ENCODE measurements at regions not wholly inside any gene's neighbourhood (a gene's known extent, or its start where the extent isn't known, plus 50 kb on each side); places are given as distances from the start of the nearest gene placed in this dataset.
A peak's percentile ranks its signal among the peaks of the same experiment; 100 is the strongest.

DNA sequence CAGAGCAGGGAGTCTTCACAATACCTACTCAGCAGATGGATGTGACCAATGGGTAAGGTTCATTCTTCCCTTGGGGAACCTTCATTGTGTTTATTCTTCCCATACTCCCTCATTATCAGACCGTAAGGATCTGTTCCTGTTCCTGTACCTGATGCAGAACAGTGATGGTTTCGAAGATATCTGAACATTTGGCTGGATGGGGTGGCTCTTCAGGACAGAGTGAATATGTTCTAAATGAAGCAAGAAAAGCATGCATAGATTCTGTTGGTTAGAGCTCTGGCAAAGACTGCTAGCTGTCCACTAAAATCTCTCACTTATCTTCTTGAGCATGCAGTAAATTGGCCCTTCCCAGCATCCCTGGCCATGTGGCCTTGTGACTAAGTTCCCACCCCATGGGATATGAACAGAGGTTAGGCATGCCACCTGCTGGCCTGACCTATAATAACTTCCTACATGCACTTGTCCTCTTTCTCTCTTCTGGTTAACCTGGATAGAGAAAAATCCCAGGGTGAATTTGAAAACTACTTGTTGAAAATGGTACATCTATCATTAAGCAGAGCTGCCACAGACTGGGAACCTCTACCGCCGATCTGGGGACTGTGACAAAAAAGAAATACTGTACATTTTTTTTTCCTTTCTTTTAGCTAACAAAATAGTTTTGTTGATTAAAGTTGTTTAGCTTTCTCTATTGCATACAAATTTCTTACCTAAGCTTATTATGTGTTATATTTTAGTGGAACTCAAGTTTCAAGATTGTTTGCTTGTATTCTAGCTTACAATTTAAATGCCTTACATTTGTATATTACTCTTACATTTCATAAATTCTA is 60.0 kb upstream of the BANK1 start:
- TF ChIP-seq, protein P1, sequence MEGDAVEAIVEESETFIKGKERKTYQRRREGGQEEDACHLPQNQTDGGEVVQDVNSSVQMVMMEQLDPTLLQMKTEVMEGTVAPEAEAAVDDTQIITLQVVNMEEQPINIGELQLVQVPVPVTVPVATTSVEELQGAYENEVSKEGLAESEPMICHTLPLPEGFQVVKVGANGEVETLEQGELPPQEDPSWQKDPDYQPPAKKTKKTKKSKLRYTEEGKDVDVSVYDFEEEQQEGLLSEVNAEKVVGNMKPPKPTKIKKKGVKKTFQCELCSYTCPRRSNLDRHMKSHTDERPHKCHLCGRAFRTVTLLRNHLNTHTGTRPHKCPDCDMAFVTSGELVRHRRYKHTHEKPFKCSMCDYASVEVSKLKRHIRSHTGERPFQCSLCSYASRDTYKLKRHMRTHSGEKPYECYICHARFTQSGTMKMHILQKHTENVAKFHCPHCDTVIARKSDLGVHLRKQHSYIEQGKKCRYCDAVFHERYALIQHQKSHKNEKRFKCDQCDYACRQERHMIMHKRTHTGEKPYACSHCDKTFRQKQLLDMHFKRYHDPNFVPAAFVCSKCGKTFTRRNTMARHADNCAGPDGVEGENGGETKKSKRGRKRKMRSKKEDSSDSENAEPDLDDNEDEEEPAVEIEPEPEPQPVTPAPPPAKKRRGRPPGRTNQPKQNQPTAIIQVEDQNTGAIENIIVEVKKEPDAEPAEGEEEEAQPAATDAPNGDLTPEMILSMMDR (IDR thresholded peaks at IDR 0.05; ENCODE audit: low read depth, low read length): peak; percentile 78

DNA sequence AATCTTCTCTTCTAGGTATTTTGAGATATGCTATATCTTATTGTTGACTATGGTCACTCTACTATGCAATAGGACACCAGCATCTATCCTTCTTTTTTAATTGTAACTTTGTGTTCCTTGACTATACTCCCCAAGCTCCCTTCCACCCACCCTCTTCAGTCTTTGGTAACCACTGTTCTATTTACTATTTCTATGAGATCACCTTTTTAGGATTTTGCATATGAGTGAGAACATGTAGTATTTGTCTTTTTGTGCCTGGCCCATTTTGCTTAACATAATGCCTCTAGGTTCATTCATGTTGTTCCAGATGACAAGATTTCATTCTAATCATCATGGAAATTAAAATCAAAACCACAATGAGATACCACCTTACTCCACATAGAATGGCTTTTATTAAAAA is 63.3 kb upstream of the BANK1 start:
- Histone ChIP-seq H3K27ac (no peak overlapping the region), H3K4me3 (ENCODE audit: low read depth, low read length) (no peak overlapping the region), H3K36me3 (no peaks in the 10 kb centered on the region), H3K9me3 (ENCODE audit: severe bottlenecking) (no peaks in the 10 kb centered on the region), H3K27me3 (ENCODE audit: insufficient read depth, low read depth, severe bottlenecking) (no peaks in the 10 kb centered on the region)
- no peak for DNase-seq
- TF ChIP-seq, protein P1 (IDR thresholded peaks at IDR 0.05; ENCODE audit: low read depth, low read length): no peak

More for the DNA sequence above, 60.0 kb upstream of the BANK1 start:
- Histone ChIP-seq H3K36me3 (no peaks in the 10 kb centered on the region), H3K27ac (no peak overlapping the region), H3K4me3 (ENCODE audit: low read depth, low read length) (no peak overlapping the region), H3K9me3 (ENCODE audit: severe bottlenecking) (no peaks in the 10 kb centered on the region), H3K27me3 (ENCODE audit: insufficient read depth, low read depth, severe bottlenecking) (no peaks in the 10 kb centered on the region)
- peak; percentile 84 for DNase-seq

GRCh38 chr4:101724093-101724492 is 66.4 kb upstream of the BANK1 start:
- H3K27ac ChIP-seq: no peak overlapping the region
- TF ChIP-seq, protein P1 (IDR thresholded peaks at IDR 0.05; ENCODE audit: low read depth, low read length): no peak

GRCh38 chr4:101718810-101719209 is 71.7 kb upstream of the BANK1 start:
- H3K27ac ChIP-seq: no peak overlapping the region
- no peaks in the 10 kb centered on the region for H3K36me3 ChIP-seq
- no peak for DNase-seq
- TF ChIP-seq, protein P1 (IDR thresholded peaks at IDR 0.05; ENCODE audit: low read depth, low read length): no peak
- no peak overlapping the region for H3K4me3 ChIP-seq (ENCODE audit: low read depth, low read length)
- H3K27me3 ChIP-seq (ENCODE audit: insufficient read depth, low read depth, severe bottlenecking): no peaks in the 10 kb centered on the region
- peaks cover 4% of the 10 kb centered on the region for H3K9me3 ChIP-seq (ENCODE audit: severe bottlenecking)

More at GRCh38 chr4:101724093-101724492, 66.4 kb upstream of the BANK1 start:
- Histone ChIP-seq H3K4me3 (ENCODE audit: low read depth, low read length) (no peak overlapping the region), H3K27me3 (ENCODE audit: insufficient read depth, low read depth, severe bottlenecking) (no peaks in the 10 kb centered on the region), H3K36me3 (no peaks in the 10 kb centered on the region), H3K9me3 (ENCODE audit: severe bottlenecking) (no peaks in the 10 kb centered on the region)
- no peak for DNase-seq

DNA sequence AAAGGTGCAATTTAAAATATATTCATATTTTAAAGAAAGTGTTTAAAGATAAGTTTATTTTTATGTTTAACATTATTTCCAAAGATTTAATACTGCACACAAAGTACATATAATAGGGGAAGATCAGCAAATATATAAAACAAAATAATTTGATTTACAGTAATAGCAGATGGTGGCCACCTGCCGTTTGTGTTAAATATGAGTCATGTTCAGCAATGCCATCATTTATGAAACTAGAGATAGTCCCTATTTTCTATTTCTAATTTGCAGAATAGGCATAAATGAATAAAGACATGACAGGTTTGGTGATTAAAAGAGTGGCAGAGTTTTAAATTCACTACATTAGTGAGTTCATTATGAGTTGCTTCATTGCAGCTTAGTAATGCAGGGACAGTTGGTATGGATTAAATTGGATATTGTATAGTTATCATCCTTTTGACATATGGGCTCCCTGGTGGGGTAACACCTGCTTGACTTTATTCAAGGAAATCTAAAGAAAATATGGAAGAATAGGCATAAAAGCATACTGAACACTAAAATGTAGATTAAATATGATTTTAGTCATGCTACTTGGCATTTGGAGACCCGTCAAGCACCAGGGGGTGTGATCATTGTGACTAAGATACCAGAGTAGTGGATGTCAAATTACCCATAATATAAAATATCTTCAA is 78.8 kb upstream of the BANK1 start:
- Histone ChIP-seq H3K4me3 (ENCODE audit: low read depth, low read length) (no peak overlapping the region), H3K27me3 (ENCODE audit: insufficient read depth, low read depth, severe bottlenecking) (no peaks in the 10 kb centered on the region), H3K36me3 (no peaks in the 10 kb centered on the region), H3K9me3 (ENCODE audit: severe bottlenecking) (peaks cover 5% of the 10 kb centered on the region), H3K27ac (no peak overlapping the region)
- no peak for DNase-seq
- TF ChIP-seq, protein P1 (IDR thresholded peaks at IDR 0.05; ENCODE audit: low read depth, low read length): no peak
